GM18861 (cell line): ENCODE measurements at regions not wholly inside any gene's neighbourhood (a gene's known extent, or its start where the extent isn't known, plus 50 kb on each side); places are given as distances from the start of the nearest gene placed in this dataset.
A peak's percentile ranks its signal among the peaks of the same experiment; 100 is the strongest.
"Not testable (repeated sequence)": the region's sequence is repeated elsewhere in the genome, so short reads cannot be mapped to it uniquely, and the experiment has no call there.

ENCODE experiments used
- ATAC-seq: cut with Tn5 transposase; IDR thresholded peaks from one replicate; pipeline ENCODE4 v1.9.1; 2021; ENCODE audit not compliant: unreplicated experiment

DNA sequence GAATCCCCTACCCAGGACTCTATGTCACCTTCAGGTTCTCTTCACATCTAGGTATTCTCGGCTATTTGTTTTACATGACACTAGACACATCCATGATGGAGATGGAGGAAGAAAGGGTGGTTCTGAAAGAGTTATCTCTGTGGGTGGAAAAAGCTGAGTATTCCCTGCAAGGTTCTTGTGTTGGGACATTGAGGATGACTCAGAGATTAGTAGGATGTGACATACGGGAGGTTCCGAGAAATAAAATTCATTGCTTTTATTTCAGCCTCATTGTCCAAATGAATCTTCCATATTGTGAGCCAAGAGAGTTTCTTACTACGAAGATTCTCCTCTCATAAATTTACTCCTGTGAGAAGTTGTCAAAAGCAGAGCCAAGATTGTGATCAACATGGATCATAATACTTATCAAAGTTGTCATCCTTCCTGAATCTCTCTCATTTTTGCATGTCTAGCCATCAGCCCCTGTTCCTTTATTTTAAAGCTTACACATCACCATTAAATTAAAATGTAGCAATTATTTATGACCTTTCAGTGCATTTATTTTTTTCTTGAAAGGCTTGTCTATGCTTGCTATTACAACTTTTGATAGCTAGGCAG lies 370.0 kb downstream of the PSAT1 start:
- ATAC-seq: no peak

- ATAC-seq: no peak
Observed at GRCh38 chr9:78668148-78668832, 371.4 kb downstream of the PSAT1 start.

DNA sequence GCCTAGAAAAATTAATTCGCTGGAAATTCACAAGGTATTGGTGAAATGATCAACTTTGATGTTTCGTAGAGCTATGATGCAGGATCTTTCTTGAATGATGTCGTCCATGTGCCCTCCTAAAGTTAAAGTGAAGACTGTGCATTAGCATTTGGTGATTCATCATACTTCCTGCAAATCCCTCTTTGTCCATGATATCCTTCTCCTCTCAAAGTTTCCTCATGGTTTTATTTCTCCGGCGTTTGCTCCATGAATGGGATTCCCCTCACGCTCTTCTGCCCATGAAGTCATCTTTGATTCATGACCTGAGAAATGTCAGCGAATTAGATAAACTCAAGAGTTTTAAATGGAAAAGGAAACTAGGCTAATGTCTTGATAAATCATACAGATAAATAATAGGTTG lies 372.7 kb downstream of the PSAT1 start:
- no peak for ATAC-seq

DNA sequence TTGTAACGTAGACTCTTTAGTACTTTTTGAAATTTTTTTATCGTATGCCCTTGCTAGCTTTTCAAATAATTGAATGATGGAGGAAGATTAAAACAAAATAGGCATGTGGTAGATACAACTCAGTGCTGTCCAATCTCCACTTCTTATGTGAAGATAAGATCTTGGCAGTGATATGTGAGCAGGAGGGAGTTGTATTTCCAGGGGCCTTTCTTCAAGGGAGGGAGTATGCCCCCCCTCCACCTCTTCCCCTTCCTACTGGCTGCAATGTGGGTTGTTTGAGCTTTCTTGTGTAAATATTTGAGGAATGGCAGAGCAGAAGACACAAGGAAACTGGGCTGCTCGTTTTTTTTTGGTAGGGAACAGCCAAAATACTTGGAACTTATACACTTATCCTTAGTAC lies 374.9 kb downstream of the PSAT1 start:
- no peak for ATAC-seq

DNA sequence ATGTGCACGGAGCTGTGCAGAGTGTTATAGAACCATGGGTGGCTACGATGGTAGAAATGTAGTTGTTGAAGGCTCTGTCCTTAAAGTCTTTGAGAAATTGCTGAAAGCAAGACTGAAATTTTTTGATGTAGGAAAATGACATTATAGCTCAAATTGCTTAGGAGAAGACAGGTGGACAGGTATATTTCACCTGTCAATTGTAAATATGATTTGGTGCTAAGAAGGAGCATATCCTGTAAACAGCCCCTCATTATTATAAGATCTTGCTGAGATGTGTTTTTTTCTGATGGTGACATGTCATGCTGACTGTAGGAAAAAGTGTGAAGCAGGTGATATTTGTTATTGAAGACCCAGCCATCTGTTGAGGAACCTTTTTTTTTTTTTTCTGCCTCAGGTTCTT lies 377.9 kb downstream of the PSAT1 start:
- ATAC-seq: no peak

GRCh38 chr9:78676009-78676408 lies 379.1 kb downstream of the PSAT1 start:
- no peak for ATAC-seq

DNA sequence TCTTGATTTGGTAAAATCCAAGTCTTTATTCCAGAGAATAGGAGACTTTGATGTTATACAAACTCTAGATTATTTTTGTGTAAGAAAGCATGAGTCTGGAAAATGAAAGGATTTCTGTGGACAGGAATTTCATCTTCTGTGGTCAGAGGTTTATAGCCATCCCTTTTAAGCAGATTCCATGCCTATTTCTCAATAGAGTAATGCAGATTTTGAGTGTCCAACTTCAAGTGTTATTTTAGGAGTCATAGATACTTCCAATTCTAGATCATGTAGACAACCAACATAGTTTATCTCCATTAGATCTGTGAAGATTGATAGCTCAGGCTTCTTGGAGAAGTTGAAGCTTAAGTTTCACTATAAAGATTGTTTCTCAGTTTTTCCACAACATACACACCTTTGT lies 379.7 kb downstream of the PSAT1 start:
- no peak for ATAC-seq

DNA sequence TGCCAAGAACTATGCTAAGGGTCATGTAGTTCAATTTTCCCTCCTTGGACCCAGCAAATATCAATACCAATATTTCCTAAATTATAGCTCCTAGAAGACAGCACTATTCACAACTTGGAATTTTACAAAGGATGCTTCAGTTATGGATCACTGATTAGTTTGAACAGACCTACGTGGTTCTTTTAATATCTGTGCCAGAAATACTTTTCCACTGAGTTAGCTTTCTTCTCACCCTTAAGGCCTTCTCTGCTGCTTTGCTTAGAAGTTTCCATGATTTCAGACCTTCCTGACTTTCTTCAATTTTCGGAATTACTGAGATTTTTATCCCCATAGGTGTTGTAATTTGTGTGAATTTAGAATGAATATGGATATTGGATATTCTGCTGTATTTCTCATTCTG lies 380.4 kb downstream of the PSAT1 start:
- ATAC-seq: no peak

GRCh38 chr9:78678877-78679276 lies 382.0 kb downstream of the PSAT1 start:
- ATAC-seq: no peak

DNA sequence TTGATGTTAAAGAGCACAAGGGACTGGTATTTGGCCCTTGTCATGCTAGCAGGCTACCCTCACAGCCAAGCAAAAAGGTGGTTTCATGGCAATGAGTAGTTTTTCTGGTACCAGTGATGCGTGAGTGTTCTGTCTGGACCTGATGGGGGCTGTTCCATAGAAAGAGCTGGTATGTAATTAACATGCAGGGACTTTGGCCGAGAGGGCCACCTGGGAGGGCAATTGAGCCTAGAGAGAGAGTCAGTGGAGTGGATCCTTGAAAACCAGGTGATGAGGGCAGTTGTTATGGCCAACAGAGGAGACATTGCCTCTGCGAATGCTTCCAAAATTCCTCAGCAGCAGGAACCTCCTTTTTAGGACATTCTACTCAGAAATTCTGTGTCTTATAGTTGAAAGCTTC lies 383.3 kb downstream of the PSAT1 start:
- no peak for ATAC-seq

DNA sequence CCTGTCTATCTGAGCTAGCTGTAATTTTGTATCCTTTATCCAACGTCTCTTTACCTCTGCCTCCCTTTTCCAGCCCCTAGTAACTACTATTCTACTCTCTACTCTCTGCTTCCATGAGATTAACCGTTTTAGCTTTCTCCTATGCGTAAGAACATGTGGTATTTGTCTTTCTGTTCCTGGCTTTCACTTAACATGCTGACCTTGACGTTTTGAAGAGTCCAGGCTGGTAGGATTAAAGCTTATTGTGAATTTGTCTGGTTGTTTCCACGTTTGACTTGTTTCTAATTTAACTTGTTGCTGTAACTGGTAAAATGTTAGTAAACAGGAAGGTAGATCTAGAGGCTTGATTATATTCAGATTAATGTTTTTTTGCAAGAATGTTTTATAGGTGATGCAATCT lies 385.3 kb downstream of the PSAT1 start:
- ATAC-seq: no peak

- no peak for ATAC-seq
Observed at GRCh38 chr9:78685471-78685870, 388.5 kb downstream of the PSAT1 start.

- no peak for ATAC-seq
Observed at GRCh38 chr9:78688796-78689195, 391.9 kb downstream of the PSAT1 start.

GRCh38 chr9:78691542-78691941 lies 394.6 kb downstream of the PSAT1 start:
- ATAC-seq: no peak

DNA sequence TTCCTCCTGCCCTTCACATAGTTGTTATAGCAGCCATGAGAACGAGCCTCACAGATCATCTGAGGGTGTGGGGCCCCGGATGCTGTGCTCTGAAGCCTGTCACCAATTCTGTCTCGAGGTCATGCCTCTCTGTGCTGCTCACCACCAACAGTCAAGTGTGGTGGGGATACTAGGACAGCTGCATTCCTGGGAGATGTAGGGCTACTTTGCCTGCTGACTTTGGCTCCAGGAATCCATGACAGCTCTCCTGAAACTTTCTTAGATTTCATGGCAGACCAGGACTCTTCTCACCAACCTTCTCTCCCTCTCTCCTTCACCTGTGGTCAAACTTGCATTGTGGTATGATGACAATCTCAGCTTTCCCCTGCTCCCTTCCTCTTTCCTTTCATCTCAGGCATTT lies 395.9 kb downstream of the PSAT1 start:
- no peak for ATAC-seq

DNA sequence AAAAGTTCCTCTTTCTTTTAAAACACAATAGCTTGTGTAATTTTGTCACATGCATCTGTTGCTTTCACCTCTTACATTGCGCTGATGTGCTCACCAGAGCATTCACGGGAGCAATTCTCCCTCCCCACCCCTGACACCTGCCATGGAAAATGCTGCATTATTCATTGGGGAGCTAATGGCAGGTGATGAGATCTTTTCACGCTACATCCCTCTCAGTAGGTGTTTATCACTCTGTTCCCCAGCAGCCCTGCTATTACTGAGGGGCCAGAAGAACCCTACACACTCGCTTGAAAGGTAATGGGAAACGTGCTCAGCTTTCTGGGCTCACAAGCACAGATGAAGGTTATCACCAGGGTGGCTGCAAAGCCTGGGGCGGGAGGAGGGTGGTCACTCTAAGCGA lies 398.0 kb downstream of the PSAT1 start:
- no peak for ATAC-seq

- no peak for ATAC-seq
Observed at GRCh38 chr9:78695519-78695918, 398.6 kb downstream of the PSAT1 start.

DNA sequence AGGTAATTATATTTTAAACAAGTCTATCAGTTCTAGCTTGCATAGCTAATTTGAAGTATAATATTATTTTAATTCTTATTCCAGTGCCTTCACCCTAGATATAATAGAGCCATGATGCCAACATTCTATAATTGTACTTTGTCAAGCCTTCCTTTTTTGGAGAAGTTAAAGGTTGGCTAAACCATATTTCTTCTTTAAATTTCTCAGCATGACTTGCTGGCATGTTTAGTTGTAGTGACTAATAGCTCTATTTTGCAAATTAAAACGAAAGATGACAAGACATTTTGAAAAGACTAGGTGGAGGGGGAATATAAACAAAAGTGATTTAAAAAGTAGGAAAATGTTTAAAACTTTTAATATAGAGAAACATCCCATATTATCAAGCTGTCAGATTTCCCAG lies 400.7 kb downstream of the PSAT1 start:
- no peak for ATAC-seq

DNA sequence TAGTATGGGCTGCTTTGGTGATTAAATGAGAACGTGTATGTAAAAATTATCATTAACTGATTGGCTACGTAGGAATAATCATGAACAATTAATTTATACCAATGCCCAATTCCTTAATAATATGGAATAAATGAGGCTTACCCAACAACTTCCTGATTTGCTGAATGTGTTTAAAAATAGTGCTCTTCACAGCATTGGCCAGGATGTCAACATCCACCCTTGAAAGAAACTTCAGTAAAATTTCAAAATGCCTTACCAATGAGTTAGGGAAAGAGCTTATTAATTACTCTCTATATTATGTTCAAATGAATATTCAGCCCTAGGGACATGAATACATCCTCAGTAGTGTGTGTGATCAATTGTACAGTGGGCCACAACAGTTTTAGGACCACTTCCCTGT lies 401.4 kb downstream of the PSAT1 start:
- ATAC-seq: no peak

DNA sequence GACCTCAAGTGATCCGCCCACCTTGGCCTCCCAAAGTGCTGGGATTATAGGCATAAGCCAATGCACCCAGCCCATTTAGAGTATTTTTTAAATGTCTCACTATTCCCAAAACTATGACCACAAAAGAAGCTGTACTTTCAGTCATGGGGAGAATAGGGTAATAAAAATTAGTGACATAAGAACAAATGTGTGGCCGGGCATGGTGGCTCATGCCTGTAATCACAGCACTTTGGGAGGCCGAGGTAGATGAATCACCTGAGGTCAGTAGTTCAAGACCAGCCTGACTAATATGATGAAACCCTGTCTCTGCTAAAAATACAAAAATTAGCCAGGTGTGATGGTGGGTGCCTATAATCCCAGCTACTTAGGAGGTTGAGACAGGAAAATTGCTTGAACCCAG lies 402.3 kb downstream of the PSAT1 start:
- ATAC-seq: not testable (repeated sequence)

DNA sequence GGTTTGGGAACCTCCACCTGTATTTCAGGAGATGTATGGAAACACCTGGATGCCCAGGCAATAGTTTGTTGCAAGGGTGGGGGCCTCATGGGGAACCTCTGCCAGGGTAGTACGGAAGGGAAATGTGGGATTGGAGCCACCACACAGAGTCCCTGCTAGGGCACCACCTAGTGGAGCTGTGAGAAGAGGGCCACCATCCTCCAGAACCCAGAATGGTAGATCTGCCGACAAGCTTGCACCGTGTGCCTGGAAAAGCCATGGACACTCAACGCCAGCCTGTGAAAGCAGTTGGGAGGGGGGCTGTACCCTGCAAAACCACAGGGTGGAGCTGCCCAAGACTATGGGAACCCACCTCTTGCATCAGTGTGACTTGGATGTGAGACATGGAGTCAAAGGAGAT lies 407.2 kb downstream of the PSAT1 start:
- not testable (repeated sequence) for ATAC-seq

DNA sequence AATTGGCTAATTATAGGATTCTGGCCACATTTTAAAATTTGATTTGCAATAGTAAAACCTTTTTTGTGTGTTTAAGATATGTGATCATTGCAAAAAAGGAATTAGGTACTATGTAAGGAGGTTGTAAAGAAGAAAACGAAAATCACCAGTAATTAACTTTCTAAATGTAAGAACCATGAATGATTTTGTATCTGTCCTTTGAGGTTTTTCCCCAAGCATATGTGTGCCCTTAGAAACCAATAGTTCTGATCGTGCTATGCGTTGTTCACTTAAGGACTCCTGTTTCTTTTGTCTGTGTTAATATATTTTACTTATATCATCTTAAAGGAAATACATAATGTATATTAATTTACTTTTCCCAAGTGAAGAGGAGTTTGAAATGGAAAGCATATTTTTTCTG lies 410.2 kb downstream of the PSAT1 start:
- ATAC-seq: peak; percentile 33

DNA sequence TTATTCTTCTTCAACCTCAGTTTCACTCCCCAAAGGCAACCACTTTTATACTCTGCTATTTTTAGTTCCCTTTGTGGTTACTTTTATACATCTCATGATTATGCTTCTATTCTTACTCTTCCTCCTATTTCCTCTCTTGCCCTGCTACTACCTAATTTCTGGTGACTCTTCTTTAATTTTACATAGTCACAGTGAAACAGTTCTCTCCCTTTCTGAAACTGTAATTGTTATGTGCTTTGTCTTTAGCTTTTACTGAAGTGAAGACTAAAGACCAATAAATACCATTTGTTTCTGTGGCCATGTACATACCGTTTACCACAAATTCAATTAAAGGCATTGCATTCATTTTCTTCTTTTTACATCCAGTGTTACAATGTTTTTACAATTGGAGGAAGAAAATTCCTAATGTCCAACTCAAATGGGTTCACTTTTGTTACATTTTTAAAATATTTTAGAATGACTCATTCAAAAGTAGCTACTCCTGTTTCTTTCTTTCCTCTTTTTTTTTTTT lies 410.6 kb downstream of the PSAT1 start:
- ATAC-seq: peak; percentile 98
